ENCODE measurements at regions not wholly inside any gene's neighbourhood (a gene's known extent, or its start where the extent isn't known, plus 50 kb on each side); places are given as distances from the start of the nearest gene placed in this dataset.
A peak's percentile ranks its signal among the peaks of the same experiment; 100 is the strongest.

GRCh38 chr18:39524370-39524769 is 1958.8 kb upstream of the CELF4 start:
- DNase-seq (ENCODE audit: low read depth): no peak

GRCh38 chr18:39523281-39523680 is 1957.7 kb upstream of the CELF4 start:
- peak; percentile 4 for DNase-seq (ENCODE audit: low read depth)
- no peak overlapping the region for H3K4me3 ChIP-seq (ENCODE audit: low read depth, low read length)

More at GRCh38 chr18:39524370-39524769, 1958.8 kb upstream of the CELF4 start:
- no peak overlapping the region for H3K4me3 ChIP-seq (ENCODE audit: low read depth, low read length)

- no peak overlapping the region for H3K4me3 ChIP-seq (ENCODE audit: low read depth, low read length)
Measured at GRCh38 chr18:39521164-39521563, 1955.6 kb upstream of the CELF4 start.

GRCh38 chr18:39519741-39520140 is 1954.1 kb upstream of the CELF4 start:
- DNase-seq (ENCODE audit: low read depth): no peak
- no peak overlapping the region for H3K4me3 ChIP-seq (ENCODE audit: low read depth, low read length)

More at GRCh38 chr18:39521164-39521563, 1955.6 kb upstream of the CELF4 start:
- DNase-seq (ENCODE audit: low read depth): no peak

GRCh38 chr18:39515299-39515698 is 1949.7 kb upstream of the CELF4 start:
- H3K4me3 ChIP-seq (ENCODE audit: low read depth, low read length): no peak overlapping the region
- DNase-seq (ENCODE audit: low read depth): no peak

- no peak overlapping the region for H3K4me3 ChIP-seq (ENCODE audit: low read depth, low read length)
- DNase-seq (ENCODE audit: low read depth): no peak
Measured at GRCh38 chr18:39513186-39513585, 1947.6 kb upstream of the CELF4 start.

GRCh38 chr18:39506581-39507330 is 1941.2 kb upstream of the CELF4 start:
- DNase-seq (ENCODE audit: low read depth): no peak
- no peak overlapping the region for H3K4me3 ChIP-seq (ENCODE audit: low read depth, low read length)

- DNase-seq (ENCODE audit: low read depth): no peak
- H3K4me3 ChIP-seq (ENCODE audit: low read depth, low read length): no peak overlapping the region
Measured at GRCh38 chr18:39500306-39500705, 1934.7 kb upstream of the CELF4 start.

- no peak overlapping the region for H3K4me3 ChIP-seq (ENCODE audit: low read depth, low read length)
- DNase-seq (ENCODE audit: low read depth): no peak
Measured at GRCh38 chr18:39497821-39498220, 1932.2 kb upstream of the CELF4 start.

- no peak for DNase-seq (ENCODE audit: low read depth)
- H3K4me3 ChIP-seq (ENCODE audit: low read depth, low read length): no peak overlapping the region
Measured at GRCh38 chr18:39496986-39497385, 1931.4 kb upstream of the CELF4 start.

- DNase-seq (ENCODE audit: low read depth): no peak
- H3K4me3 ChIP-seq (ENCODE audit: low read depth, low read length): no peak overlapping the region
Measured at GRCh38 chr18:39494211-39494896, 1928.8 kb upstream of the CELF4 start.

- no peak overlapping the region for H3K4me3 ChIP-seq (ENCODE audit: low read depth, low read length)
- no peak for DNase-seq (ENCODE audit: low read depth)
Measured at GRCh38 chr18:39491408-39491807, 1925.8 kb upstream of the CELF4 start.

GRCh38 chr18:39489431-39489830 is 1923.8 kb upstream of the CELF4 start:
- DNase-seq (ENCODE audit: low read depth): no peak
- no peak overlapping the region for H3K4me3 ChIP-seq (ENCODE audit: low read depth, low read length)

GRCh38 chr18:39487932-39488331 is 1922.3 kb upstream of the CELF4 start:
- no peak for DNase-seq (ENCODE audit: low read depth)

GRCh38 chr18:39486268-39486667 is 1920.7 kb upstream of the CELF4 start:
- no peak for DNase-seq (ENCODE audit: low read depth)
- no peak overlapping the region for H3K4me3 ChIP-seq (ENCODE audit: low read depth, low read length)

More at GRCh38 chr18:39487932-39488331, 1922.3 kb upstream of the CELF4 start:
- H3K4me3 ChIP-seq (ENCODE audit: low read depth, low read length): no peak overlapping the region

GRCh38 chr18:39485696-39486095 is 1920.1 kb upstream of the CELF4 start:
- H3K4me3 ChIP-seq (ENCODE audit: low read depth, low read length): no peak overlapping the region
- DNase-seq (ENCODE audit: low read depth): no peak

GRCh38 chr18:39481281-39481680 is 1915.7 kb upstream of the CELF4 start:
- no peak for DNase-seq (ENCODE audit: low read depth)

GRCh38 chr18:39480494-39481195 is 1915.0 kb upstream of the CELF4 start:
- no peak overlapping the region for H3K4me3 ChIP-seq (ENCODE audit: low read depth, low read length)
- DNase-seq (ENCODE audit: low read depth): no peak

More at GRCh38 chr18:39481281-39481680, 1915.7 kb upstream of the CELF4 start:
- no peak overlapping the region for H3K4me3 ChIP-seq (ENCODE audit: low read depth, low read length)

GRCh38 chr18:39464006-39464405 is 1898.4 kb upstream of the CELF4 start:
- no peak for DNase-seq (ENCODE audit: low read depth)

GRCh38 chr18:39462436-39462835 is 1896.8 kb upstream of the CELF4 start:
- no peak for DNase-seq (ENCODE audit: low read depth)
- no peak overlapping the region for H3K4me3 ChIP-seq (ENCODE audit: low read depth, low read length)

More at GRCh38 chr18:39464006-39464405, 1898.4 kb upstream of the CELF4 start:
- H3K4me3 ChIP-seq (ENCODE audit: low read depth, low read length): no peak overlapping the region

Data from skeletal muscle cell (primary cell).